NB4 (cell line): ENCODE measurements at regions not wholly inside any gene's neighbourhood (a gene's known extent, or its start where the extent isn't known, plus 50 kb on each side); places are given as distances from the start of the nearest gene placed in this dataset.

Experiments
- CTCF ChIP-seq: IDR thresholded peaks from one replicate; pipeline ENCODE4 v1.5.1; 2012; ENCODE audit warnings: low read depth, low read length
- POLR2A ChIP-seq: IDR thresholded peaks from 2 replicates; pipeline ENCODE4 v1.6.1; 2011; ENCODE audit warnings: mild to moderate bottlenecking; ENCODE audit not compliant: insufficient read length; ENCODE audit errors: extremely low read depth

DNA sequence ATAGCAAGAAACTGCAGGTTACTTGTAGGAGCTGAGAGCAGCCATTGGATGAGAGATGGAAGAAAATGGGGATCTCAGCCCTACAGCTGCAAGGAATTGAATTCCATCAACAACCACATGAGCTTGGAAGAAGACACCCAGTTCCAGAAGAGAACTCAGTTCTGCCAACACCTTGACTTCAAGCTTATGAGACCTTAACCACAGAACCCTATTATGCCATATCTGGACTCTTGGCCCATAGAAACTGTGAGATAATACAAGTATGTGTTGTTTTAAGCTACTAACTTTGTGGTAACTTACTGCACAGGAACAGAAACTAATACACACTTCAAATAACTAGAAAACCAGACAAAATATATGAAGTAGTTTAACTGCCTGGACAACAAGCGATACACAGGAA lies 212.4 kb upstream of the CACNA2D1 start:
- no peak for TF ChIP-seq CTCF
- TF ChIP-seq POLR2A, result no peak
